ENCODE measurements at regions not wholly inside any gene's neighbourhood (a gene's known extent, or its start where the extent isn't known, plus 50 kb on each side); places are given as distances from the start of the nearest gene placed in this dataset.

GRCh38 chrX:9327747-9328145 lies 137.1 kb upstream of the TBL1X start:
- TF ChIP-seq CTCF (IDR thresholded peaks at IDR 0.05) (no peak), POLR2A (IDR thresholded peaks at IDR 0.05) (no peak)

Data from body of pancreas (tissue), 4 donors.